DMS79 (cell line): ENCODE measurements at regions not wholly inside any gene's neighbourhood (a gene's known extent, or its start where the extent isn't known, plus 50 kb on each side); places are given as distances from the start of the nearest gene placed in this dataset.

ENCODE experiments used
- DNase-seq: peaks from one replicate; lab custom pipeline; 2025; lab: John Stamatoyannopoulos, UW

- DNase-seq = no peak
Measured at GRCh38 chr18:41459656-41460055, 495.4 kb upstream of the PIK3C3 start.

GRCh38 chr18:41458376-41458775, 496.7 kb upstream of the PIK3C3 start:
- no peak for DNase-seq

GRCh38 chr18:41457765-41458326, 497.2 kb upstream of the PIK3C3 start:
- no peak for DNase-seq

- no peak for DNase-seq
Measured at GRCh38 chr18:41456831-41457230, 498.2 kb upstream of the PIK3C3 start.

- no peak for DNase-seq
Measured at GRCh38 chr18:41449612-41450011, 505.4 kb upstream of the PIK3C3 start.

GRCh38 chr18:41444943-41445342, 510.1 kb upstream of the PIK3C3 start:
- no peak for DNase-seq

GRCh38 chr18:41436772-41437171, 518.3 kb upstream of the PIK3C3 start:
- DNase-seq = no peak

GRCh38 chr18:41418598-41418997, 536.4 kb upstream of the PIK3C3 start:
- no peak for DNase-seq

GRCh38 chr18:41416044-41416443, 539.0 kb upstream of the PIK3C3 start:
- no peak for DNase-seq

- DNase-seq = no peak
Measured at GRCh38 chr18:41410006-41410405, 545.0 kb upstream of the PIK3C3 start.

- no peak for DNase-seq
Measured at GRCh38 chr18:41406834-41407233, 548.2 kb upstream of the PIK3C3 start.

- no peak for DNase-seq
Measured at GRCh38 chr18:41396861-41397260, 558.2 kb upstream of the PIK3C3 start.

- DNase-seq = no peak
Measured at GRCh38 chr18:41396211-41396610, 558.8 kb upstream of the PIK3C3 start.

GRCh38 chr18:41395695-41396094, 559.3 kb upstream of the PIK3C3 start:
- no peak for DNase-seq

GRCh38 chr18:41391616-41392595, 563.1 kb upstream of the PIK3C3 start:
- no peak for DNase-seq

- no peak for DNase-seq
Measured at GRCh38 chr18:41390309-41390708, 564.7 kb upstream of the PIK3C3 start.

GRCh38 chr18:41378598-41378997, 576.4 kb upstream of the PIK3C3 start:
- DNase-seq = no peak

GRCh38 chr18:41373612-41374011, 581.4 kb upstream of the PIK3C3 start:
- DNase-seq = no peak

GRCh38 chr18:41372046-41372665, 582.9 kb upstream of the PIK3C3 start:
- no peak for DNase-seq

GRCh38 chr18:41371156-41372045, 583.6 kb upstream of the PIK3C3 start:
- DNase-seq = no peak

- DNase-seq = no peak
Measured at GRCh38 chr18:41370740-41371139, 584.3 kb upstream of the PIK3C3 start.

GRCh38 chr18:41357708-41358107, 597.3 kb upstream of the PIK3C3 start:
- DNase-seq = no peak
